LoVo (cell line): ENCODE measurements at regions not wholly inside any gene's neighbourhood (a gene's known extent, or its start where the extent isn't known, plus 50 kb on each side); places are given as distances from the start of the nearest gene placed in this dataset.
"Not testable (repeated sequence)": the region's sequence is repeated elsewhere in the genome, so short reads cannot be mapped to it uniquely, and the experiment has no call there.

Source experiments
- DNase-seq: peaks from one replicate; pipeline ENCODE4 v3.0.0-alpha.2; 2016; ENCODE audit warnings: low spot score

DNA sequence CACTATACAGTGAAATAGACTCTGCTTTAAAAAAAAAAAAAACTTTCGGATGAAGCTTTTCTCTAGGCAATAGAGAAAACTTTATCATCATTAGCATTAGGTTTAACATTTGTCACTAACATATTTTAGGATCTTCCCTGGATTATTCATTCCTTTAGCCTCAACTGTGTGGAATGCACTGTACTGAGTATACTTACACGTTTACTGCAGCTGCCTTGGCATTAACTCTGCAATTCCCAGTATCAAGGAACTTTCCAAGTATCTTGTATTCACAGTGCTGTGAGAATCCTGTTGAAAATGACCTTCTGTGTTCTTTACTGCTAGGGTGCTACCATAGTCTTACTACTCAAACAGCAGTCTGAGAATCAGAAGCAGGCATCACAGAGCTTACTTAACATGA lies 328.2 kb upstream of the COL3A1 start:
- DNase-seq: no peak

GRCh38 chr2:188647430-188648070 lies 326.6 kb upstream of the COL3A1 start:
- DNase-seq: no peak

GRCh38 chr2:188659656-188660406 lies 314.3 kb upstream of the COL3A1 start:
- DNase-seq: no peak

DNA sequence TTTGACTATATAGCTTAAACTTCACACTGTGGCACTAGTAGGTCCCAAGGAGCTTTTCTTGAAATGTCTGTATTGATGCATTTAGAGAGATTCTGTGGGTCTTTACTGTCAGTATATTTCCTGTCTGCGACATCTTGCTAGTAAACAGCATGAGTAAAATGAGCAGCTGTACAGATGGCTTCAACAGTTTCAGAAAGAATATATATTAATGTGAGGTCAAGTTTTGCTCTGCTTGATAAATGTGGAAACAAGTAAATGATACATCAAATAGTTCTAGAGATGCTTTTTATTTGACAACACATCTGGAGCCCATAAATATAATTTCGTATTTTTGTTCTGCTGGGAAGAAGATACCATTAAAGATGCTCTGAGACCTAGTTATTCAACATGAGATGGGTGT lies 310.9 kb upstream of the COL3A1 start:
- DNase-seq: no peak

GRCh38 chr2:188664416-188664815 lies 309.8 kb upstream of the COL3A1 start:
- DNase-seq: no peak

DNA sequence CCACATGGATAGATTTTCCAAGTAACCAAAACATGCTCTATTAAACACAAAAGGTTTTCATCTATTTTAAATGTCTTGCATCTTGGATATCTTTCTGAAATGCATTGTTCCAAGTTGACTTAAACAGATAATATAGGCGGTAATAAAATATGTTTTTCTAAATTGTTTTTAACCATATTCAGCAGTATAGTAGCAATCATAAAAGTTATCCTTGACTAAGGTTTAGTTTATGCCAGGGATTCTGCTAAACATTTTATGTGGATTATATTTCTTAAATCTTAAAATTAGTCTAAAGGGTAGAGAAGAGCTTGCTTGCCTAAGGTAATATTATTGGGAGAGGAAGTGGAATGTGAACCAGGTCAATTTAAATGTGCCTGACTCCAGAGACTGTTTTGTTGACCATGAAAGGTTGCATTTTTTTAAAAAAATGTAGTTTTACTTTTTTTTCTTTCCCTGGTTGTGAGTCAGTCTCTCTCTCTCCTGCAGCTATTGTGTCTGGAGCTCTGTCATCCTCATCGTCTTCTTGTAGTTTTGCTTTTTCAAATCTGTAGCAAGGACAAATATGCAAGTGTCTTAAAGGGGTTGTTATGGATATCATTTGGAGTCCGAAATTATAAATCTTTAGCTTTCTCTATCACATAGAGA lies 309.1 kb upstream of the COL3A1 start:
- DNase-seq: no peak

- DNase-seq: no peak
These were observed 308.4 kb upstream of the COL3A1 start for GRCh38 chr2:188665727-188666304.

DNA sequence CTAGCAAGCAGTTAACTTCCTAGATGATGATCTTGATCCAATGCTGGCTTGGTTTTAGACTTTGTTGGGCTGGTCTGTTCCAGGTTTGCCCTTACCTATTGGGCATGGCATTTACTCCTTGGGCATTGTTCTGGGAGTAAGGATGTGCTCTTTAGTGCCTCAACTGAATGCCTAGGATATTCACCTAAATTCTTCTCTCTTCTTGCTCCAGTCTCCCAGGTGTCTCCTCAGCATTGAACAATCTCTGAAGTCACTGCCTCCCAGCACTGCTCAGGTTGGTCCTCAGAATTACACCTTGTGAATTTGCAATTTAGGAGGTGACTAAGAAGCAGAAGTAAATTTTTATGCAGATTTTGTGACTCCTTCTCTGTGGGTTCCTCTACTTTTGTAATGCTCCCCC lies 307.7 kb upstream of the COL3A1 start:
- no peak for DNase-seq

- DNase-seq: no peak
These were observed 306.0 kb upstream of the COL3A1 start for GRCh38 chr2:188668017-188668680.

GRCh38 chr2:188675391-188676009 lies 298.7 kb upstream of the COL3A1 start:
- no peak for DNase-seq

- DNase-seq: no peak
These were observed 298.2 kb upstream of the COL3A1 start for GRCh38 chr2:188676010-188676400.

GRCh38 chr2:188677142-188677541 lies 297.0 kb upstream of the COL3A1 start:
- no peak for DNase-seq

GRCh38 chr2:188678882-188679281 lies 295.3 kb upstream of the COL3A1 start:
- no peak for DNase-seq

GRCh38 chr2:188682838-188683237 lies 291.3 kb upstream of the COL3A1 start:
- DNase-seq: no peak

DNA sequence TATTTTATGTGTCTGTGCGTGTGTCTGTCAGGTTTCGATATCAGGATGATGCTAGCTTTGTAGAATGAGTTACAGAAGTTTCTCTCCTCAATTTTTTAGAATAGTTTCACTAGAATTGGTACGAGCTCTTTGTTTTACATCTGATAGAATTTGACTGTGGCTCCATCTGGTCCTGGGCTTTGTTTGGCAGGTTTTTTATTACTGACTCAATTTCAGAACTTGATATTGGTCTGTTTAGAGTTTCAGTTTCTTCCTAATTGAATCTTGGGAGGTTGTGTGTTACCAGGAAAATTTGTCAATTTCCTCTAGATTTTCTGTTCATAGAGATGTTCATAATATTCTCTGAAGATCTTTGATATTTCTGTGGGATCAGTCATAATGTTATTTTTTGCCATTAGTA lies 289.4 kb upstream of the COL3A1 start:
- no peak for DNase-seq

DNA sequence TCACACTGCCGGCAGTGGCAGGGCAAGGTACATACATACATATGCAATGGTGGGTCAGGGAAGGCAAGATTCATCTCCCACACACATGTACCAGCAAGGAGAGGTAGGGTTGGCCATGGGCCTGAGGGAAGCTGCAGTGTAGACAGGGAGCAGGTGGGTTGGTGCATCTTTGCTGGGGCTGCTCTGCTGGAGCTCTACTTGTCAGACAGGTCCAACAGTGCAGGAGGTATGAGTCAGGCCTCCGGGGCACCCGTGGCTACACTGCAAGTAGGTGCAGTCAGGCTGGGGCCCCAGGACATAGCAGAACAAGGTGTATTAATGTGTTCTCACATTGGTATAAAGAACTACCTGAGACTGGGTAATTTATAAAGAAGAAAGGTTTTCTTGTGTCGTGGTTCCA lies 281.1 kb upstream of the COL3A1 start:
- DNase-seq: no peak

GRCh38 chr2:188693771-188694170 lies 280.4 kb upstream of the COL3A1 start:
- DNase-seq: no peak

- no peak for DNase-seq
These were observed 278.2 kb upstream of the COL3A1 start for GRCh38 chr2:188695953-188696352.

DNA sequence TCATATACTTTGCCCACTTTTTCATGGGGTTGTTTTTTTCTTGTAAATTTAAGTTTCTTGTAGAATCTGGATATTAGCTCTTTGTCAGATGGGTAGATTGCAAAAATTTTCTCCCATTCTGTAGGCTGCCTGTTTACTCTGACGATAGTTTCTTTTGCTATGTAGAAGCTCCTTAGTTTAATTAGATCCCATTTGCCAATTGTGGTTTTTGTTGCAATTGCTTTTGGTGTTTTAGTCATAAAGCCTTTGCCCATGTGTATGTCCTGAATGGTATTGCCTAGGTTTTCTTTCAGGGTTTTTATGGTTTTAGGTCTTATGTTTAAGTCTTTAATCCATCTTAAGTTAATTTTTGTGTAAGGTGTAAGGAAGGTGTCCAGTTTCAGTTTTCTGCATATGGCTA lies 276.0 kb upstream of the COL3A1 start:
- DNase-seq: not testable (repeated sequence)

DNA sequence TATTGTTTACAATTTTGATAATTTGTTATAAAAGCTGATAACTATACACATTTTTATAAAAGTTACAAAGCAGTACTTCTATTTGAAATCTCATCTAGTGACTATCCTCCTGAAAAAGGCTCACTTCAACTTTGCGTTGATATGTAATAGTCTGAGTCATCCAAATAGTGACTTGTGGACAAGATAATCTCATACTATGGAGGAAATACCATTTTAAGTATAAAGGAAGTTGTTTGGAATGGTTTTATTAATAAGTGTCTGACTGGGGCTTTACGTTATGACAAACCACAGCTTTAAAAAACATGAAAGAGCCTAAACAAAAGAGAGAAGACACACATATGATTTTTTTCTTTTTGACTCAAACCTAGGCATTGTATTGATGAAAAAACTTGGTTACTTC lies 272.3 kb upstream of the COL3A1 start:
- no peak for DNase-seq

DNA sequence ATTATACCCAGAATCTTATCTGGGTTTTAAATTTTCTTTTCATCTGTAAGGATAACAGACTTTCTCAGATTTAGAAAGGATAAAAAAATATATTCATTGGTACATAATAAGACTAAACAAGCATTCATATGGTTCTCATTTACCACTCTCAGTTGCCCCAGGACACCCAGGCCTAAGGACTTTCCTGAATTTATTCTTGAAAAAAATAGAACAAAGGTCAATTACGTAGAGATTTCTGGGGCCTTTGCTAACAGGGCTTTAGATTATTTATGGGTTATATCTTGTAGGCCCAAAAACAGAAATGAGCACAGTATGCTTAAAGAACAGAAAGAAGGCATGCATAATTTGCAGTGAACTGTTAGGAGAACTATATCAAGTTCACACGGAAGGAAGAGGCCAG lies 269.0 kb upstream of the COL3A1 start:
- no peak for DNase-seq

DNA sequence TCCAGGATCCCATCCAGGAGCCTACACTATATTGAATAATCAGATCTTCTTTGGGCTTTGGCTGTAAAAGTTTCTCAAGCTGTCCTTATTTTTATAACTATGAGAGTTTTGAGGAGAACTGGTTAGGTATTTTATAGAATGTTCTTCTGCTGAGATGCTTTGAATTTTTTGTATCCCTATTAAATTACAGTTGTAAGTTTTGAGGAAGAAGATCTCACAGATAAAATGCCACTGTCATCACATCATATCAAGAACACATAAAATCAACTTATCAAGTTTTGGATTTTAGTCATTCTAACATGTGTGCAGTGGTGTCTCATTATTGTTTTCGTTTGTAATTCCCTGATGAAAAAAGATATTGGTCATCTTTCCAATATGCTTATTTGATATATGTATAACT lies 260.2 kb upstream of the COL3A1 start:
- no peak for DNase-seq
